ENCODE measurements at regions not wholly inside any gene's neighbourhood (a gene's known extent, or its start where the extent isn't known, plus 50 kb on each side); places are given as distances from the start of the nearest gene placed in this dataset.
A peak's percentile ranks its signal among the peaks of the same experiment; 100 is the strongest.
"Not testable (repeated sequence)": the region's sequence is repeated elsewhere in the genome, so short reads cannot be mapped to it uniquely, and the experiment has no call there.

DNA sequence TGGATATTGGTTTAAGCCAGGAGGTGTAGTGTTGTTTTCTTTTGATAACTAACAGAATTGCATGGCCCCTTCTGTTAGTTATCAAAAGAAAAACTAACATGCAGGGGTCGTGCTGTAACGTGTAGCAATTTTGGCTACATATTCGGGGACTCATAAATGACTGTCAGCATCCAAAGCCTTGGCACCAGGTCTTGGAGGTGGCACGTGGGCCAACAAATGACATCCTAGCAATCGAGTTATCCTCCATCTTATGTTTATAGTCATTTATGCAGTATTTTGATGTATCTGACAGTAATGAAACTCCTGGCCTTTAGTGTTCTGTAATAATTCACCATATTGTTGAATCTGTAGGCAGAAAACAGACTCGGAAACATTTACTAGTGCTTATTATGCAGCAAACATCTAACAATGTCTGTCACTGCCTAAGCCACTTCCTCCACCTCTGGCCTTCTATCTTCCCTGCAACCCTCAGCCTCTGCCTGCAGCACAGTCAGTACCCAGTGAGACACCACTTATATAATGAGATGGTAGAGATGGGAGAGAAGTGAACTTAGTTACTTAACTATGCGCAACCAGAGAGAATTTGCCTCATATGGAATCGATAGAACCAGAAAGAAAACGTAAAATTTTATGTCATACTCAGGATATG is 184.6 kb downstream of the AEBP2 start:
- Histone ChIP-seq H3K4me1 (ENCODE audit: control insufficient read depth, insufficient read depth, low read length) (no peaks in the 10 kb centered on the region), H3K27ac (ENCODE audit: low read depth, low read length) (no peak overlapping the region), H3K4me3 (ENCODE audit: low read depth, low read length) (no peak overlapping the region), H3K27me3 (ENCODE audit: control insufficient read depth, insufficient read depth, low read length) (no peaks in the 10 kb centered on the region), H3K36me3 (ENCODE audit: control insufficient read depth, insufficient read depth, low read length) (no peaks in the 10 kb centered on the region), H3K9me3 (ENCODE audit: control insufficient read depth, insufficient read depth, low read length) (no peaks in the 10 kb centered on the region)
- WGBS (ENCODE audit: insufficient coverage): 87% methylated on average over 3 of the region's 9 CpGs
- DNase-seq (ENCODE audit: low read depth in 4 of 6, low spot score in 6 of 6): peak in 1 of 6 donors; percentile 62

- Histone ChIP-seq H3K27ac (ENCODE audit: low read depth, low read length) (no peak overlapping the region), H3K27me3 (ENCODE audit: control insufficient read depth, insufficient read depth, low read length) (no peaks in the 10 kb centered on the region), H3K4me3 (ENCODE audit: low read depth, low read length) (no peak overlapping the region), H3K36me3 (ENCODE audit: control insufficient read depth, insufficient read depth, low read length) (no peaks in the 10 kb centered on the region), H3K9me3 (ENCODE audit: control insufficient read depth, insufficient read depth, low read length) (no peaks in the 10 kb centered on the region), H3K4me1 (ENCODE audit: control insufficient read depth, insufficient read depth, low read length) (no peaks in the 10 kb centered on the region)
- peak in 2 of 6 donors; percentile 22 to 67 for DNase-seq (ENCODE audit: low read depth in 4 of 6, low spot score in 6 of 6)
- WGBS (ENCODE audit: insufficient coverage): 82% methylated on average over 3 of the region's 6 CpGs
Measured at GRCh38 chr12:19624491-19624890, 185.2 kb downstream of the AEBP2 start.

DNA sequence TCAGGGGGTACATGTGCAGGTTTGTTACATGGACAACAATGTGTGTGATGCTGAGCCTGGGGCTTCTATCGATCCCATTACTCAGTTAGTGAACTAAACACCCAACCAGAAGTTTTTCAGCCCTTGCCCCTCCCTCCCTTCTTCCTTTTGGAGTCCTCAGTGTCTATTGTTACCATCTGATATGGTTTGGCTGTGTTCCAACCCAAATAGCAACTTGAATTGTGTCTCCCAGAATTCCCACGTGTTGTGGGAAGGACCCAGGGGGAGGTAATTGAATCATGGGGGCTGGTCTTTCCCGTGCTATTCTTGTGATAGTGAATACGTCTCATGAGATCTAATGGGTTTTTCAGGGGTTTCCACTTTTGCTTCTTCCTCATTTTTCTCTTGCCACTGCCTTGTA is 186.3 kb downstream of the AEBP2 start:
- not testable (repeated sequence) for H3K9me3 ChIP-seq (ENCODE audit: control insufficient read depth, insufficient read depth, low read length); H3K36me3 ChIP-seq (ENCODE audit: control insufficient read depth, insufficient read depth, low read length); H3K4me3 ChIP-seq (ENCODE audit: low read depth, low read length); H3K27me3 ChIP-seq (ENCODE audit: control insufficient read depth, insufficient read depth, low read length); H3K4me1 ChIP-seq (ENCODE audit: control insufficient read depth, insufficient read depth, low read length)
- peak in 1 of 6 donors; percentile 39 for DNase-seq (ENCODE audit: low read depth in 4 of 6, low spot score in 6 of 6)
- peak overlapping the region; percentile 10 for H3K27ac ChIP-seq (ENCODE audit: low read depth, low read length)
- 80% methylated on average over 1 of the region's 4 CpGs for WGBS (ENCODE audit: insufficient coverage)

DNA sequence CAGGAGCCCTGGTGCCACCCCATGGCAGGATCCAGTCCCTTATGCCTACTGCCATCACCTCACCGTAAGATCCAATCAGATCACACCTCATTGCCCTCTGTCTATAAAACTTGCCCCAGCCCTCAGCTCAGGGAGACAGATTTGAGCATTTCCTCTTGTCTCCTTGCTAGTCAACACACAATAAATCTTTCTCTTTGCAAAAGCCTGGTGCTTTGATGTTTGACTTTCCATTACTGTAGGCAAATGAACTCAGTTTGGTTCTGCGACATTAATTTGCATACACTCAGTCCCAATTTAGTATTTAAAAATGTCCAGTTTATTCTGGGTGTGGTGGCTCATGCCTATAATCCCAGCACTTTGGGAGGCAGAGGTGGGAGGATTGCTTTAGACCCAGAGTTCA is 188.4 kb downstream of the AEBP2 start:
- DNase-seq (ENCODE audit: low read depth in 4 of 6, low spot score in 6 of 6): no peak
- Histone ChIP-seq H3K4me3 (ENCODE audit: low read depth, low read length) (no peak overlapping the region), H3K4me1 (ENCODE audit: control insufficient read depth, insufficient read depth, low read length) (no peaks in the 10 kb centered on the region), H3K27me3 (ENCODE audit: control insufficient read depth, insufficient read depth, low read length) (no peaks in the 10 kb centered on the region), H3K36me3 (ENCODE audit: control insufficient read depth, insufficient read depth, low read length) (no peaks in the 10 kb centered on the region), H3K27ac (ENCODE audit: low read depth, low read length) (no peak overlapping the region), H3K9me3 (ENCODE audit: control insufficient read depth, insufficient read depth, low read length) (no peaks in the 10 kb centered on the region)
- WGBS (ENCODE audit: insufficient coverage): 55% methylated on average over 1 of the region's 2 CpGs

- WGBS (ENCODE audit: insufficient coverage): no CpG with 5 or more reads among the region's 1 CpG
- Histone ChIP-seq H3K4me3 (ENCODE audit: low read depth, low read length) (no peak overlapping the region), H3K27me3 (ENCODE audit: control insufficient read depth, insufficient read depth, low read length) (no peaks in the 10 kb centered on the region), H3K4me1 (ENCODE audit: control insufficient read depth, insufficient read depth, low read length) (no peaks in the 10 kb centered on the region), H3K9me3 (ENCODE audit: control insufficient read depth, insufficient read depth, low read length) (peaks cover 1% of the 10 kb centered on the region), H3K36me3 (ENCODE audit: control insufficient read depth, insufficient read depth, low read length) (no peaks in the 10 kb centered on the region), H3K27ac (ENCODE audit: low read depth, low read length) (no peak overlapping the region)
- DNase-seq (ENCODE audit: low read depth in 4 of 6, low spot score in 6 of 6): no peak
Measured at GRCh38 chr12:19630536-19630935, 191.2 kb downstream of the AEBP2 start.

DNA sequence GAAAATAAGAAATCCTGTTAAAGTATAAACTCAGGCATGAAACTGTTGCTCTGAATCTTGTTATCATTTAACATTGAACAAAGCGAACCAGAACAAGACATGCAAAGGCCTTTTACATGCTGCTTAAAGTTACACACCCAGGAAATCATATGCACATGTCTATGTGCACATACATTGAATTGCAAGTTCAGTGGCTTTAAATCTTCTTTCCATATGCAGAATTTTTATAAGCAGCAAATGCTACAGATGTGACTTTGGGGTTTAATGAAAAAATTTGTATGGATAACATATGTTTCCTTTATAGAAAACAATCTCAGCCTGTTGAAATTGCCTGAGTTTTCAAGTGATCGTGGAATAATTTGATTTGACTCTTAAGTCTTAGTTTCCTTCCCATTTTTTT is 193.9 kb downstream of the AEBP2 start:
- no peak overlapping the region for H3K4me3 ChIP-seq (ENCODE audit: low read depth, low read length)
- H3K36me3 ChIP-seq (ENCODE audit: control insufficient read depth, insufficient read depth, low read length): no peaks in the 10 kb centered on the region
- WGBS (ENCODE audit: insufficient coverage): 100% methylated on average over 1 of the region's 2 CpGs
- H3K9me3 ChIP-seq (ENCODE audit: control insufficient read depth, insufficient read depth, low read length): peaks cover 1% of the 10 kb centered on the region
- H3K27me3 ChIP-seq (ENCODE audit: control insufficient read depth, insufficient read depth, low read length): no peaks in the 10 kb centered on the region
- DNase-seq (ENCODE audit: low read depth in 4 of 6, low spot score in 6 of 6): no peak
- no peaks in the 10 kb centered on the region for H3K4me1 ChIP-seq (ENCODE audit: control insufficient read depth, insufficient read depth, low read length)
- no peak overlapping the region for H3K27ac ChIP-seq (ENCODE audit: low read depth, low read length)

DNA sequence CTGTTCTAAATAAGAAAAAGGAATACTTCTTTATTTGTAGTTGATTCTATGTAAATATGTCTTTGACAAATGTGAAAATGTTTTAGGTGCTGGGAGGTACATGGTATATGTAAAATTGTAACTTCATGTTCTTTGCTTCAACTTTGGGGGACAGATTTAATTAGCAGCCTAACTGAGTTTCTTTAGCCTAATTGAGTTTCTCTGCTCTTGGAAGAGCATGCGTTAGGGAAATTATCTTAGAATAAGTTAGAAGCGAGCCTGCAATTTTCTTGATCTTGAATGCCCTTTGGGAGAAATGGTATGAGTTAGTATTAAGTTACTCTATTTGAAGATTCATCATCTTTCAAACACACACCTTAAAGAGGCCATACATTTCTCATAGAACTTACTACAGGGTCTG is 194.3 kb downstream of the AEBP2 start:
- no CpG with 5 or more reads among the region's 2 CpGs for WGBS (ENCODE audit: insufficient coverage)
- no peak overlapping the region for H3K4me3 ChIP-seq (ENCODE audit: low read depth, low read length)
- H3K27me3 ChIP-seq (ENCODE audit: control insufficient read depth, insufficient read depth, low read length): no peaks in the 10 kb centered on the region
- H3K36me3 ChIP-seq (ENCODE audit: control insufficient read depth, insufficient read depth, low read length): no peaks in the 10 kb centered on the region
- peaks cover 1% of the 10 kb centered on the region for H3K9me3 ChIP-seq (ENCODE audit: control insufficient read depth, insufficient read depth, low read length)
- no peaks in the 10 kb centered on the region for H3K4me1 ChIP-seq (ENCODE audit: control insufficient read depth, insufficient read depth, low read length)
- no peak for DNase-seq (ENCODE audit: low read depth in 4 of 6, low spot score in 6 of 6)
- no peak overlapping the region for H3K27ac ChIP-seq (ENCODE audit: low read depth, low read length)

- Histone ChIP-seq H3K4me1 (ENCODE audit: control insufficient read depth, insufficient read depth, low read length) (no peaks in the 10 kb centered on the region), H3K27ac (ENCODE audit: low read depth, low read length) (no peak overlapping the region), H3K9me3 (ENCODE audit: control insufficient read depth, insufficient read depth, low read length) (no peaks in the 10 kb centered on the region), H3K36me3 (ENCODE audit: control insufficient read depth, insufficient read depth, low read length) (no peaks in the 10 kb centered on the region), H3K27me3 (ENCODE audit: control insufficient read depth, insufficient read depth, low read length) (no peaks in the 10 kb centered on the region), H3K4me3 (ENCODE audit: low read depth, low read length) (no peak overlapping the region)
- WGBS (ENCODE audit: insufficient coverage): 86% methylated on average over 4 of the region's 5 CpGs
- peak in 2 of 6 donors; percentile 41 to 72 for DNase-seq (ENCODE audit: low read depth in 4 of 6, low spot score in 6 of 6)
Measured at GRCh38 chr12:19639781-19640415, 200.6 kb downstream of the AEBP2 start.

- Histone ChIP-seq H3K27ac (ENCODE audit: low read depth, low read length) (no peak overlapping the region), H3K27me3 (ENCODE audit: control insufficient read depth, insufficient read depth, low read length) (no peaks in the 10 kb centered on the region), H3K36me3 (ENCODE audit: control insufficient read depth, insufficient read depth, low read length) (no peaks in the 10 kb centered on the region), H3K9me3 (ENCODE audit: control insufficient read depth, insufficient read depth, low read length) (no peaks in the 10 kb centered on the region), H3K4me3 (ENCODE audit: low read depth, low read length) (no peak overlapping the region), H3K4me1 (ENCODE audit: control insufficient read depth, insufficient read depth, low read length) (no peaks in the 10 kb centered on the region)
- 96% methylated on average over 5 of the region's 5 CpGs for WGBS (ENCODE audit: insufficient coverage)
- DNase-seq (ENCODE audit: low read depth in 4 of 6, low spot score in 6 of 6): no peak
Measured at GRCh38 chr12:19641235-19642080, 202.2 kb downstream of the AEBP2 start.

All from spinal cord (tissue), 9 donors.